Osteocyte (in vitro differentiated cells): ENCODE measurements at regions not wholly inside any gene's neighbourhood (a gene's known extent, or its start where the extent isn't known, plus 50 kb on each side); places are given as distances from the start of the nearest gene placed in this dataset.

Experiments used
- DNase-seq: peaks from one replicate; pipeline ENCODE4 v3.0.0; 2021; ENCODE audit warnings: mixed read lengths; ENCODE audit not compliant: unreplicated experiment; ENCODE audit errors: extremely low spot score
- H3K27ac Mint-ChIP-seq: one replicate; pipeline ENCODE4 v1.8.0; 2021; ENCODE audit warnings: mild to moderate bottlenecking, mixed read lengths; ENCODE audit not compliant: unreplicated experiment
- H3K27me3 Mint-ChIP-seq: one replicate; pipeline ENCODE4 v1.8.0; 2021; ENCODE audit warnings: mixed read lengths; ENCODE audit not compliant: unreplicated experiment
- H3K36me3 Mint-ChIP-seq: one replicate; pipeline ENCODE4 v1.8.0; 2021; ENCODE audit warnings: mixed read lengths; ENCODE audit not compliant: unreplicated experiment
- H3K4me1 Mint-ChIP-seq: one replicate; pipeline ENCODE4 v1.8.0; 2021; ENCODE audit warnings: mixed read lengths; ENCODE audit not compliant: unreplicated experiment
- H3K4me3 Mint-ChIP-seq: one replicate; pipeline ENCODE4 v1.8.0; 2021; ENCODE audit warnings: mild to moderate bottlenecking, moderate library complexity, mixed read lengths; ENCODE audit not compliant: unreplicated experiment
- H3K9me3 Mint-ChIP-seq: one replicate; pipeline ENCODE4 v1.8.0; 2021; ENCODE audit warnings: mixed read lengths; ENCODE audit not compliant: unreplicated experiment
- CTCF ChIP-seq: fragments of 200-600 bp; sonication (generic); IDR thresholded peaks from 2 replicates; pipeline ENCODE4 v1.5.0; 2021; ENCODE audit warnings: antibody characterized with exemption, mild to moderate bottlenecking, moderate library complexity

DNA sequence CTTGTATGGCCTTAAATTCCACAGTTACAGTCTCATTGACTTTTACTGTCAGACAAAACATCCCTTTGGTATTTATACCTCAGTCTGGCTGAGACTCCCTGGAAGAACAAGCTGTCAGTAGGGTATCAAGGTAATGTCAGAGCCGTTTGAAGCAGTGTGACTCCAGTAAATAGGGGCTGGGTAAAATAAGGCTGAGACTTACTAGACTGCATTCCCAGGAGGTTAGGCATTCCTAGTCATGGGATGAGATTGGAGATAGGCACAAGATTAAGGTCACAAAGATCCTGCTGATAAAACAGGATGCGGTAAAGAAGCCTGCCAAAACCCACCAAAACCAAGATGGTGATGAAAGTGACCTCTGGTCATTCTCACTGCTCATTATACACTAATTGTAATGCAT is 219.5 kb upstream of the SKOR2 start:
- Mint-ChIP-seq H3K4me3 (no peak overlapping the region), H3K4me1 (no peaks in the 10 kb centered on the region), H3K36me3 (no peaks in the 10 kb centered on the region), H3K27me3 (no peaks in the 10 kb centered on the region), H3K27ac (no peak overlapping the region), H3K9me3 (no peaks in the 10 kb centered on the region)
- DNase-seq = no peak
- TF ChIP-seq CTCF = no peak

GRCh38 chr18:47469576-47469975 is 218.1 kb upstream of the SKOR2 start:
- TF ChIP-seq CTCF = no peak
- Mint-ChIP-seq H3K27ac (no peak overlapping the region), H3K9me3 (no peaks in the 10 kb centered on the region), H3K4me3 (no peak overlapping the region), H3K36me3 (no peaks in the 10 kb centered on the region), H3K27me3 (no peaks in the 10 kb centered on the region), H3K4me1 (no peaks in the 10 kb centered on the region)
- DNase-seq = no peak

DNA sequence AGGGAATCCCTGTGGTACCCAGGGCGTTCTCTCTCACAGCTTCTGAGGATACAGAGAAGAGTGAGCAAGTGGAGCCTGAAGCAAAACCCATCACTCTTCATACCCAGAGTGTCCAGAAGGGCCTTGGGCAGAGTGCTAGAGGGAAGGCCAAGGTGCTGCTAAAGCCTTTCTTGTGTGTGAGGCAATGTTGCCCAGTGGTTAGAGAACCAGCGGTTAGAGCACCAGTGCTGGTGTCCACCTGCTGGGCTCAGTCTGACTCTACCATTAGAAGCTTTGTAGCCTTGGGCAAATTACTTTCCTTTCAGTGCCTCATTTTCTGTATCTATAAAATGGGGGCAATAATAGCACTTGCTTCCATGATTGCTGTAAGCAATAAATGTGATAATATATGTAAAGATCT is 210.5 kb upstream of the SKOR2 start:
- Mint-ChIP-seq H3K4me1 (no peaks in the 10 kb centered on the region), H3K27me3 (no peaks in the 10 kb centered on the region), H3K36me3 (no peaks in the 10 kb centered on the region), H3K27ac (no peak overlapping the region), H3K4me3 (no peak overlapping the region), H3K9me3 (no peaks in the 10 kb centered on the region)
- no peak for DNase-seq
- no peak for TF ChIP-seq CTCF

DNA sequence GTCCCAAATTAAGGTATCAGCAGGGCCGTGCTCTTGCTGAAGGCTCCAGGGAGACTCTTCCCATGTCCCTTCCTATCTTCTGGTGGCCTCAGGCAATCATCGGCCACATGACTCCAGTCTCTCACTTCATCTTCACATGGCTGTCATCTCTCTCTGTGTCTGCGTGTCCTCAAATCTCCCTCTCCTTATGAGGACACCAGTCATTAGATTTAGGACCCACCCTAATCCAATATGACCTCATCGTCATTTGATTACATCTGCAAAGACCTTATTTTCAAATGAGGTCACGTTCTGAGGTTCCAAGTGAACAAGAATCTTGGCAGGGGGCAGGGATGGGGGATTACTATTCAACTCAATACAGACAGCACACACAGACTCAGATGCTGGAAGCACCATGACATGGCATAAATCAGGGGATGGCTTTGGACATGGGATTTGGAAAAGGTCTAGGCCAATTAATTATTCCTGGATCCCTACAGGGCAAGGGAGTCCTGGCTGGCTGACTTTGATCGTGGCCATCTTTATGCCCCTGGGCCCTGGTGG is 210.0 kb upstream of the SKOR2 start:
- no peaks in the 10 kb centered on the region for H3K9me3 Mint-ChIP-seq
- no peaks in the 10 kb centered on the region for H3K4me1 Mint-ChIP-seq
- no peaks in the 10 kb centered on the region for H3K36me3 Mint-ChIP-seq
- TF ChIP-seq CTCF = no peak
- no peak overlapping the region for H3K4me3 Mint-ChIP-seq
- no peaks in the 10 kb centered on the region for H3K27me3 Mint-ChIP-seq
- no peak for DNase-seq
- H3K27ac Mint-ChIP-seq = no peak overlapping the region

DNA sequence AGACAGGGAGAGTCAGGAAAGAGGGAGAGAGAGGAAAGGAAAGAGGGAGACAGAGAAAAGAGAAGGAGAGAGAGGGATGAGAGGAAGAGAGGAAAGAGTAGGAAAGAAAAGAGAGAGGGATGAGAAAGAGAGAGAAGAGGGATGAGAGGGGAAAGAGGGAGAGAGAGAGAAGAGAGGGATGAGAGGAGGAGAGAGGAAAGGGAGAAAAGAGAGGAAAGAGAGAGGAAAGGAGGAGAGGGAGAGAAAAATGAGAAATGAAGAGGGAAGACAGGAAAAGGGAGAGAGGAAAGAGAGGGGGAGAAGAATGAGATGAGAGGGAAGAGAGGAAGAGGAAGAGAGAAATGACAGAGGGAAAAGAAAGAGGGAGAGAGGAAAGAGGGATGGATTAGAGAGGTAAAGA is 207.0 kb upstream of the SKOR2 start:
- no peaks in the 10 kb centered on the region for H3K36me3 Mint-ChIP-seq
- H3K4me1 Mint-ChIP-seq = no peaks in the 10 kb centered on the region
- H3K27ac Mint-ChIP-seq = no peak overlapping the region
- H3K4me3 Mint-ChIP-seq = no peak overlapping the region
- no peak for TF ChIP-seq CTCF
- no peaks in the 10 kb centered on the region for H3K27me3 Mint-ChIP-seq
- no peaks in the 10 kb centered on the region for H3K9me3 Mint-ChIP-seq
- no peak for DNase-seq
